BJ (cell line): ENCODE measurements at regions not wholly inside any gene's neighbourhood (a gene's known extent, or its start where the extent isn't known, plus 50 kb on each side); places are given as distances from the start of the nearest gene placed in this dataset.
"Not testable (repeated sequence)": the region's sequence is repeated elsewhere in the genome, so short reads cannot be mapped to it uniquely, and the experiment has no call there.

Source experiments
- CTCF ChIA-PET: fragments of 350-600 bp; formaldehyde crosslinking; extraction: SDS; loops from one replicate; lab custom pipeline; 2021; ENCODE audit warnings: antibody characterized with exemption, inconsistent platforms; lab: Yijun Ruan, JAX
- POLR2A ChIA-PET: fragments of 300-600 bp; sonication (Branson Sonifier 250); formaldehyde crosslinking; extraction: SDS; loops from one replicate; lab custom pipeline; 2021; ENCODE audit warnings: antibody characterized with exemption; lab: Charles Lee
- DNase-seq: peaks from one replicate; pipeline ENCODE4 v3.0.0-alpha.2; 2011; ENCODE audit warnings: low read depth
- H3K27me3 ChIP-seq: 2 replicates; pipeline ENCODE4 v1.6.0; 2011; ENCODE audit warnings: low read length; ENCODE audit not compliant: control insufficient read depth, insufficient read depth
- H3K36me3 ChIP-seq: 2 replicates; pipeline ENCODE4 v1.5.1; 2011; ENCODE audit warnings: low read length; ENCODE audit not compliant: control insufficient read depth, insufficient read depth
- H3K4me3 ChIP-seq: 2 replicates; pipeline ENCODE4 v1.5.1; 2011; ENCODE audit warnings: low read depth, mild to moderate bottlenecking, control low read depth, low read length

GRCh38 chr2:131604652-131605051, 77.0 kb downstream of the CCDC74A start:
- CTCF ChIA-PET, H3K27me3 ChIP-seq, H3K36me3 ChIP-seq, POLR2A ChIA-PET, H3K4me3 ChIP-seq, DNase-seq: not testable (repeated sequence)

DNA sequence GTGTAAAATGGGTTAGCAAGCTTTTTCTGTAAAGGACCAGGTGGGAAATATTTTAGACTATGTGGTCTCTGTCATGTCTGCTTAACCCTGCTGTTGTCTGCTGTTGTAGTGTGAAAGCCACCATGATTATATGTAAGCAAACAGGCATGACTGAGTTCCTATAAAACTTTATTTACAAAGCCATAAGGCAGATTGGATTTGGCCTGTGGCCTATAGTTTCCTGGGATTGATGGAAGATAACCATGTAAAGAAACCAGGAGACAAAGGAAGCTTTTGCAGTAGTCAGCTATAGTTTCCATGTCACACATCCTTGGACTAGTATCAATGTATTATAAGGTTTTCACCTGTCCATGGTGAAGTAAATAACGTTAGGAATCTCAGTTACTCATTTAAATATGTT, 78.7 kb downstream of the CCDC74A start:
- DNase-seq, H3K27me3 ChIP-seq, H3K36me3 ChIP-seq, CTCF ChIA-PET, H3K4me3 ChIP-seq, POLR2A ChIA-PET: not testable (repeated sequence)

GRCh38 chr2:131607056-131607455, 79.4 kb downstream of the CCDC74A start:
- H3K27me3 ChIP-seq, H3K36me3 ChIP-seq, H3K4me3 ChIP-seq, DNase-seq, POLR2A ChIA-PET, CTCF ChIA-PET: not testable (repeated sequence)

DNA sequence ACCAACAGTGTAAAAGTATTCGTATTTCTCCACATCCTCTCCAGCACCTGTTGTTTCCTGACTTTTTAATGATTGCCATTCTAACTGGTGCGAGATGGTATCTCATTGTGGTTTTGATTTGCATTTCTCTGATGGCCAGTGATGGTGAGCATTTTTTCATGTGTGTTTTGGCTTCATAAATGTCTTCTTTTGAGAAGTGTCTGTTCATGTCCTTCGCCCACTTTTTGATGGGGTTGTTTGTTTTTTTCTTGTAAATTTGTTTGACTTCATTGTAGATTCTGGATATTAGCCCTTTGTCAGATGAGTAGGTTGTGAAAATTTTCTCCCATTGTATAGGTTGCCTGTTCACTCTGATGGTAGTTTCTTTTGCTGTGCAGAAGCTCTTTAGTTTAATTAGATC, 86.9 kb downstream of the CCDC74A start:
- H3K27me3 ChIP-seq, POLR2A ChIA-PET, H3K4me3 ChIP-seq, H3K36me3 ChIP-seq, DNase-seq, CTCF ChIA-PET: not testable (repeated sequence)

- POLR2A ChIA-PET, DNase-seq, H3K4me3 ChIP-seq, H3K27me3 ChIP-seq, CTCF ChIA-PET, H3K36me3 ChIP-seq: not testable (repeated sequence)
Observed at GRCh38 chr2:131618320-131618719, 90.6 kb downstream of the CCDC74A start.

- DNase-seq, H3K27me3 ChIP-seq, CTCF ChIA-PET, POLR2A ChIA-PET, H3K4me3 ChIP-seq, H3K36me3 ChIP-seq: not testable (repeated sequence)
Observed at GRCh38 chr2:131622874-131623273, 95.2 kb downstream of the CCDC74A start.

- POLR2A ChIA-PET, DNase-seq, H3K36me3 ChIP-seq, CTCF ChIA-PET, H3K4me3 ChIP-seq, H3K27me3 ChIP-seq: not testable (repeated sequence)
Observed at GRCh38 chr2:131626011-131626410, 98.3 kb downstream of the CCDC74A start.

DNA sequence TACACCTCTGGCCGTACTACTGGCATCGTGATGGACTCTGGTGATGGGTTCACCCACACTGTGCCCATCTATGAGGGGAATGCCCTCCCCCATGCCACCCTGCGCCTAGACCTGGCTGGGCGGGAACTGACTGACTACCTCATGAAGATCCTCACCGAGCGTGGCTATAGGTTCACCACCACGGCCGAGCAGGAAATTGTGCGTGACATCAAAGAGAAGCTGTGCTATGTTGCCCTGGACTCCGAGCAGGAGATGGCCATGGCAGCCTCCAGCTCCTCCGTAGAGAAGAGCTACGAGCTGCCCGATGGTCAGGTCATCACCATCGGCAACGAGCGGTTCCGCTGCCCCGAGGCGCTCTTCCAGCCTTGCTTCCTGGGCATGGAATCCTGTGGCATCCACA, 98.9 kb downstream of the CCDC74A start:
- DNase-seq, H3K4me3 ChIP-seq, H3K36me3 ChIP-seq, H3K27me3 ChIP-seq, POLR2A ChIA-PET, CTCF ChIA-PET: not testable (repeated sequence)

GRCh38 chr2:131627777-131628176, 100.1 kb downstream of the CCDC74A start:
- CTCF ChIA-PET, H3K27me3 ChIP-seq, H3K36me3 ChIP-seq, POLR2A ChIA-PET, DNase-seq, H3K4me3 ChIP-seq: not testable (repeated sequence)

- H3K36me3 ChIP-seq, DNase-seq, H3K4me3 ChIP-seq, H3K27me3 ChIP-seq, POLR2A ChIA-PET, CTCF ChIA-PET: not testable (repeated sequence)
Observed at GRCh38 chr2:131631648-131632047, 104.0 kb downstream of the CCDC74A start.

DNA sequence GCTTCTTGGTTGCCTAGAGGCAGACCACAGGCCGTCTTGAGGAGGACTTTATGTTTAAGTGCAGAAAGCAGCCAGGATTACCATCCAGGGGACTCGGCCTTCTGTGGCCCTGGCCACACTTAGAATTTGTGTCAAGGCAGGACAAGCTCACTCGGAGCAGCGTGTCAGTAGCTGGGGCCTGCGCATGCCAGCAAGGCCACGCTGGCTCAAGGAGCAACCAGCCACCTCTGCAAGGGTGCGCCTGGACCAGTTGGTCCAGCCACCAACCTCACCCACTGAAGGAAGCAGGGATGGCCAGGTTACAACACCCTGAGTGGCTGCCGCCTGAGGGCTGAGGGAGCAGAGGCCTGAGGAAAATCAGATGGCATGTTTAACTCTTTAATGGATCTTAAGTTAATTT, 105.7 kb downstream of the CCDC74A start:
- CTCF ChIA-PET, H3K4me3 ChIP-seq, H3K27me3 ChIP-seq, H3K36me3 ChIP-seq, POLR2A ChIA-PET, DNase-seq: not testable (repeated sequence)

DNA sequence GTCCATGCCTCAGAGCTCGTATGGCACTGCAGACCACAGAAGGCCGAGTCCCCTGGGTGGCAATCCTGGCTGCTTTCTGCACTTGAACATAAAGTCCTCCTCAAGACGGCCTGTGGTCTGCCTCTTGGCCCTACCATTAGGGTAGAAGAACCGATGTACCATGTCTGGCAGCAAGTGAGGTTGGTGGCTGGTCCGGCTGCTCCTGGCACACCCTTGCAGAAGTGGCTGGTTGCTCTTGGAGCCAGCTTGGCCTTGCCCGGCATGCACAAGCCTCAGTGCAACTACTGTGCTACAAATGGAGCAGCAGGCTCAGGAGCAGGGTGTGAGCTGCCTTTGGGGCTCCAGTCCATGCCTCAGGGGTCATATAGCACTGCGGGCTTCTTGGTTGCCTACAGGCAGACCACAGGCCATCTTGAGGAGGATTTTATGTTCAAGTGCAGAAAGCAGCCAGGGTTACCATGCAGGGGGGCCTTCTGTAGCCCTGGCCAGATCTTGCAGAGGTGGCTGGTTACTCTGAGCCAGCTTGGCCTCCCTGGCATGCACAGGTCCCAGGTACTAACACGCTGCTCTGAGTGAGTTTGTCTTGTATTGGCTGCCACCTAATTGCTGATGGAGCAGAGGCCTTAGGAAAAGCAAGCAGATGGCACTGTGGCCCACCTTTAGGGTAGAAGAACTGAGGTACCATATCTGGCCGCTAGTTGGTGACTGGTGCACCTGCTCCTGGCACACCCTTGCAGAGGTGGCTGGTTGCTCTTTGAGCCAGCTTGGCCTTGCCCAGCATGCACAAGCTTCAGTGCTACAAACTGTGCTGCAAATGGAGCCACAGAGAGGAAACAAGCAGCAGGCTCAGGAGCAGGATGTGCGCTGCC, 106.4 kb downstream of the CCDC74A start:
- POLR2A ChIA-PET, H3K36me3 ChIP-seq, CTCF ChIA-PET, H3K4me3 ChIP-seq, H3K27me3 ChIP-seq, DNase-seq: not testable (repeated sequence)
